Panc1 (cell line): ENCODE measurements at regions not wholly inside any gene's neighbourhood (a gene's known extent, or its start where the extent isn't known, plus 50 kb on each side); places are given as distances from the start of the nearest gene placed in this dataset.
"Not testable (repeated sequence)": the region's sequence is repeated elsewhere in the genome, so short reads cannot be mapped to it uniquely, and the experiment has no call there.

ENCODE experiments used
- ATAC-seq: fragments of 200-7000 bp; cut with Tn5 transposase; 2 replicates; pipeline ENCODE4 v1.9.1; 2020; ENCODE audit warnings: mild to moderate bottlenecking, moderate library complexity
- BruUV-seq: library from RNA; stranded (reverse); fragments of 400-500 nt; replicated peaks from 2 replicates; lab custom pipeline; 2021; lab: Mats Ljungman, UMichigan
- CTCF ChIA-PET: fragments of 300-600 bp; sonication (Branson Sonifier 250); formaldehyde crosslinking; loops from one replicate; lab custom pipeline; 2022; ENCODE audit warnings: antibody characterized with exemption; lab: Charles Lee
- POLR2A ChIA-PET: fragments of 300-600 bp; sonication (Branson Sonifier 250); formaldehyde crosslinking; loops from one replicate; lab custom pipeline; 2022; ENCODE audit warnings: antibody characterized with exemption; lab: Charles Lee
- DNase-seq: peaks from one replicate; pipeline ENCODE4 v3.0.0-alpha.2; 2010; ENCODE audit warnings: low read depth, low spot score
- H3K27ac ChIP-seq: 2 replicates; pipeline ENCODE4 v1.5.1; 2011; ENCODE audit warnings: mild to moderate bottlenecking, low read length, inconsistent platforms
- H3K27me3 ChIP-seq: fragments of 200-500 bp; sonication (Bioruptor generic); 2 replicates; pipeline ENCODE4 v1.6.0; 2014; ENCODE audit warnings: low read length, inconsistent platforms; ENCODE audit not compliant: control insufficient read depth, insufficient read depth
- H3K36me3 ChIP-seq: fragments of 200-500 bp; sonication (Bioruptor generic); 2 replicates; pipeline ENCODE4 v1.5.1; 2014; ENCODE audit warnings: inconsistent platforms, mild to moderate bottlenecking, low read length, moderate library complexity; ENCODE audit not compliant: control insufficient read depth, insufficient read depth
- H3K4me1 ChIP-seq: 2 replicates; pipeline ENCODE4 v1.5.1; 2011; ENCODE audit warnings: inconsistent platforms, mild to moderate bottlenecking, low read length, moderate library complexity; ENCODE audit not compliant: control insufficient read depth, insufficient read depth
- H3K4me3 ChIP-seq, 2 experiments: 2 replicates each; pipeline ENCODE4 v1.5.1; 2011 to 2012; ENCODE audit warnings: low read depth in 2 of 2, low read length in 2 of 2, mild to moderate bottlenecking in 2 of 2, inconsistent platforms in 1 of 2, moderate library complexity in 1 of 2
- H3K9me3 ChIP-seq: fragments of 200-500 bp; sonication (Bioruptor generic); 2 replicates; pipeline ENCODE4 v1.5.1; 2014; ENCODE audit warnings: low read depth, mild to moderate bottlenecking, inconsistent platforms, low read length, moderate library complexity; ENCODE audit not compliant: control insufficient read depth, insufficient read depth
- POLR2AphosphoS5 ChIP-seq: IDR thresholded peaks from 2 replicates; pipeline ENCODE4 v1.6.1; 2012; ENCODE audit warnings: mild to moderate bottlenecking, low read depth, low read length, moderate library complexity
- SIN3A ChIP-seq: IDR thresholded peaks from 2 replicates; pipeline ENCODE4 v1.6.1; 2012; ENCODE audit warnings: low read depth, mild to moderate bottlenecking, low read length, moderate library complexity, borderline replicate concordance; ENCODE audit not compliant: insufficient read depth
- TCF7L2 ChIP-seq: IDR thresholded peaks from 2 replicates; pipeline ENCODE4 v1.6.1; 2011; ENCODE audit warnings: mild to moderate bottlenecking, low read depth, low read length, inconsistent platforms
- in situ Hi-C: cut with HindIII; loops from 2 replicates; pipeline ENCODE4 v1.10.0; 2016; ENCODE audit warnings: low sequenced_read_pairs, low pct_unique_long_range_greater_than_20kb
- intact Hi-C: fragments of 100-400 bp; cut with micrococcal nuclease; formaldehyde crosslinking; loops from one replicate; pipeline ENCODE4 v1.10.0; 2022; ENCODE audit not compliant: unreplicated experiment
- TF ChIP-seq, protein P1 (sequence below): fragments of 450-650 bp; IDR thresholded peaks from 2 replicates; pipeline ENCODE4 v1.5.1; 2017; ENCODE audit warnings: mild to moderate bottlenecking
- TF ChIP-seq, protein P2 (sequence below), 2 experiments: IDR thresholded peaks; 2 replicates each; pipeline ENCODE4 v1.6.1; 2011 to 2012; ENCODE audit warnings: low read depth in 2 of 2, control low read depth in 1 of 2, low read length in 1 of 2, mild to moderate bottlenecking in 1 of 2, moderate library complexity in 1 of 2; ENCODE audit not compliant: insufficient read depth in 1 of 2

DNA sequence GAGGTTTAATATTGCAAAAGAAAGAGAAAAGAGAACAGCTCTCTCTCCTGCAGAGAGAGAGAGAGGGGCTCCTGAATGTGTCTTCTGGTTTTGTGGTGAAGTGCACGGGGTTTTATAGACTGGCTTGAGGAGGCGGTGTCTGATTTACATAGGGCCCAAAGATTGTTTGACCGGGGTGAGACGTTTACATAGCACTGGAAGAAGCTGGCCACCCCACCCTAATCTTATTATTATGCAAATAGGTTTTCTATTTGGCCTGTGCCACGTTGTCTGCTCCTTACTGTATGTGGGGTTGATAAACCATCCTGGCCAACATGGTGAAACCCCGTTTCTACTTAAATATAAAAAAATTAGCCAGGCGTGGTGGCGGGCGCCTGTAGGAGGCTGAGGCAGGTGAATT lies 268.6 kb downstream of the SV2B start:
- H3K9me3 ChIP-seq: no peaks in the 10 kb centered on the region
- no peaks in the 10 kb centered on the region for H3K27me3 ChIP-seq
- H3K4me3 ChIP-seq: no peak overlapping the region
- TF ChIP-seq, protein P1, sequence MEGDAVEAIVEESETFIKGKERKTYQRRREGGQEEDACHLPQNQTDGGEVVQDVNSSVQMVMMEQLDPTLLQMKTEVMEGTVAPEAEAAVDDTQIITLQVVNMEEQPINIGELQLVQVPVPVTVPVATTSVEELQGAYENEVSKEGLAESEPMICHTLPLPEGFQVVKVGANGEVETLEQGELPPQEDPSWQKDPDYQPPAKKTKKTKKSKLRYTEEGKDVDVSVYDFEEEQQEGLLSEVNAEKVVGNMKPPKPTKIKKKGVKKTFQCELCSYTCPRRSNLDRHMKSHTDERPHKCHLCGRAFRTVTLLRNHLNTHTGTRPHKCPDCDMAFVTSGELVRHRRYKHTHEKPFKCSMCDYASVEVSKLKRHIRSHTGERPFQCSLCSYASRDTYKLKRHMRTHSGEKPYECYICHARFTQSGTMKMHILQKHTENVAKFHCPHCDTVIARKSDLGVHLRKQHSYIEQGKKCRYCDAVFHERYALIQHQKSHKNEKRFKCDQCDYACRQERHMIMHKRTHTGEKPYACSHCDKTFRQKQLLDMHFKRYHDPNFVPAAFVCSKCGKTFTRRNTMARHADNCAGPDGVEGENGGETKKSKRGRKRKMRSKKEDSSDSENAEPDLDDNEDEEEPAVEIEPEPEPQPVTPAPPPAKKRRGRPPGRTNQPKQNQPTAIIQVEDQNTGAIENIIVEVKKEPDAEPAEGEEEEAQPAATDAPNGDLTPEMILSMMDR: no peak
- TF ChIP-seq SIN3A (no peak), POLR2AphosphoS5 (no peak), TCF7L2 (no peak)
- TF ChIP-seq, protein P2, sequence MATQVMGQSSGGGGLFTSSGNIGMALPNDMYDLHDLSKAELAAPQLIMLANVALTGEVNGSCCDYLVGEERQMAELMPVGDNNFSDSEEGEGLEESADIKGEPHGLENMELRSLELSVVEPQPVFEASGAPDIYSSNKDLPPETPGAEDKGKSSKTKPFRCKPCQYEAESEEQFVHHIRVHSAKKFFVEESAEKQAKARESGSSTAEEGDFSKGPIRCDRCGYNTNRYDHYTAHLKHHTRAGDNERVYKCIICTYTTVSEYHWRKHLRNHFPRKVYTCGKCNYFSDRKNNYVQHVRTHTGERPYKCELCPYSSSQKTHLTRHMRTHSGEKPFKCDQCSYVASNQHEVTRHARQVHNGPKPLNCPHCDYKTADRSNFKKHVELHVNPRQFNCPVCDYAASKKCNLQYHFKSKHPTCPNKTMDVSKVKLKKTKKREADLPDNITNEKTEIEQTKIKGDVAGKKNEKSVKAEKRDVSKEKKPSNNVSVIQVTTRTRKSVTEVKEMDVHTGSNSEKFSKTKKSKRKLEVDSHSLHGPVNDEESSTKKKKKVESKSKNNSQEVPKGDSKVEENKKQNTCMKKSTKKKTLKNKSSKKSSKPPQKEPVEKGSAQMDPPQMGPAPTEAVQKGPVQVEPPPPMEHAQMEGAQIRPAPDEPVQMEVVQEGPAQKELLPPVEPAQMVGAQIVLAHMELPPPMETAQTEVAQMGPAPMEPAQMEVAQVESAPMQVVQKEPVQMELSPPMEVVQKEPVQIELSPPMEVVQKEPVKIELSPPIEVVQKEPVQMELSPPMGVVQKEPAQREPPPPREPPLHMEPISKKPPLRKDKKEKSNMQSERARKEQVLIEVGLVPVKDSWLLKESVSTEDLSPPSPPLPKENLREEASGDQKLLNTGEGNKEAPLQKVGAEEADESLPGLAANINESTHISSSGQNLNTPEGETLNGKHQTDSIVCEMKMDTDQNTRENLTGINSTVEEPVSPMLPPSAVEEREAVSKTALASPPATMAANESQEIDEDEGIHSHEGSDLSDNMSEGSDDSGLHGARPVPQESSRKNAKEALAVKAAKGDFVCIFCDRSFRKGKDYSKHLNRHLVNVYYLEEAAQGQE (IDR thresholded peaks at IDR 0.05; ENCODE audit: insufficient read depth in 1 of 2, low read depth in 2 of 2, low read length in 1 of 2): no peak
- DNase-seq: no peak
- ChIA-PET CTCF (no interaction called here), POLR2A (no interaction called here)
- ATAC-seq: no peak
- no TSS peak for BruUV-seq
- H3K27ac ChIP-seq: no peak overlapping the region
- H3K36me3 ChIP-seq: no peaks in the 10 kb centered on the region
- intact Hi-C loops (no loop called here), in situ Hi-C loops (no loop called here)
- no peaks in the 10 kb centered on the region for H3K4me1 ChIP-seq

- H3K4me1 ChIP-seq: no peaks in the 10 kb centered on the region
- no peaks in the 10 kb centered on the region for H3K36me3 ChIP-seq
- no peak for DNase-seq
- no peaks in the 10 kb centered on the region for H3K9me3 ChIP-seq
- no TSS peak for BruUV-seq
- TF ChIP-seq POLR2AphosphoS5 (no peak), TCF7L2 (no peak), SIN3A (no peak)
- TF ChIP-seq, protein P1: no peak
- TF ChIP-seq, protein P2 (IDR thresholded peaks at IDR 0.05; ENCODE audit: insufficient read depth in 1 of 2, low read depth in 2 of 2, low read length in 1 of 2): no peak
- H3K27me3 ChIP-seq: no peaks in the 10 kb centered on the region
- no peak for ATAC-seq
- no peak overlapping the region for H3K27ac ChIP-seq
- ChIA-PET POLR2A (no interaction called here), CTCF (no interaction called here)
- H3K4me3 ChIP-seq: no peak overlapping the region
- intact Hi-C loops: no loop called here
- in situ Hi-C loops: no loop called here
Observed at GRCh38 chr15:91369823-91370222, 269.8 kb downstream of the SV2B start.

DNA sequence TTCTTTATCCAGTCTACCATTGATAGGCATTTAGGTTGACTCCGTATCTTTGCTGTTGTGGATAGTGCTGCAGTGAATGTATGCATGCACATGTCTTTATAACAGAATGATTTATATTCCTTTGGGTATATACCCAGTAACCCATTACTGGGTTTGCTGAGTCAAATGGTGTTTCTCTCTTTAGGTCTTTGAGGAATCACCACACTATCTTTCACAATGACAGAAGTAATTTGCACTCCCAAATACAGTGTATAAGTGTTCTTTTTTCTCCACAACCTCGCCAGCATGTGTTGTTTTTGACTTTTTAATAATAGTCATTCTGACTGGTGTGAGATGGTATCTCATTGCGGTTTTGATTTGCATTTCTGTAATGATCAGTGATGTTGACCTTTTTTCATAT lies 271.3 kb downstream of the SV2B start:
- BruUV-seq, H3K27me3 ChIP-seq, ATAC-seq, POLR2A ChIA-PET, DNase-seq, in situ Hi-C loops, intact Hi-C loops, H3K27ac ChIP-seq, H3K36me3 ChIP-seq, H3K4me1 ChIP-seq, CTCF ChIA-PET, H3K4me3 ChIP-seq, H3K9me3 ChIP-seq: not testable (repeated sequence)
